NCI-H2227 (cell line): ENCODE measurements at regions not wholly inside any gene's neighbourhood (a gene's known extent, or its start where the extent isn't known, plus 50 kb on each side); places are given as distances from the start of the nearest gene placed in this dataset.
A peak's percentile ranks its signal among the peaks of the same experiment; 100 is the strongest.

Experiments
- DNase-seq: peaks from one replicate; lab custom pipeline; 2025; ENCODE audit not compliant: unreplicated experiment; lab: John Stamatoyannopoulos, UW

- no peak for DNase-seq
Measured at GRCh38 chr15:96390986-96391385, 60.5 kb downstream of the NR2F2 start.

- no peak for DNase-seq
Measured at GRCh38 chr15:96392380-96393208, 62.1 kb downstream of the NR2F2 start.

DNA sequence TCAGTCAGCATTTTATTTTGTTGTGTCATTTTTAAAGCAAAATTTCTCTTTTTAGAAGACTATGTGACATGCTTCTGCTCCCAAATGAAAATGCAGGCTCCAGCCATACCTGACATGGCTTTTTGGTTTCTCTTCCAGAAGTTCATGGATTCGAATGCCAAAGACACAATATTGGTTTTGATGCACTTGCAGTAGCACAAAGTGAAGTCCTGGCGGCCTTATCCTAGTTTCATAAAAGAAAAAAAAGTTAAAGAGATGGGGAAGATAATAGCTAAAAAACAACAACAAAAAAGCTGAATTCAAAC lies 62.7 kb downstream of the NR2F2 start:
- DNase-seq, result no peak

DNA sequence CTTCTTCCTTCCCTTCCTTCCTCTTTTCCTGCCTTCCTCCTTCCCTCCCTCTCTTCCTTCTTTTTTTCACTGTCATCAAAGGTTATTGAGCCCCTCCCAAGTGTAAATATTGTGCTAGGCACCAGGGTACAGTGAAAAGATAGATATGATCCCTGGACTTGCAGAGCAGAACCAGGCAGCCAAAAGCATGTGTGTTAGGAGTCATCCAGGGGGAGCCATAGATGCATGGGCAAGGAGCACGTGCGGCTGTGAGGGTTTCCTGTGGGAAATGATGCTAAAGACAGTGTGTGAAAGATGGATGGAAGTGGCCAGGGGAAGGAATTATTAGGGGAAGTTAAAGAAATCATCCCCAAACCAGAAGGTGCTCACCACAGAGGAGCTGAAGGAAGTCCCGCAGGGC lies 65.2 kb downstream of the NR2F2 start:
- DNase-seq, result no peak

DNA sequence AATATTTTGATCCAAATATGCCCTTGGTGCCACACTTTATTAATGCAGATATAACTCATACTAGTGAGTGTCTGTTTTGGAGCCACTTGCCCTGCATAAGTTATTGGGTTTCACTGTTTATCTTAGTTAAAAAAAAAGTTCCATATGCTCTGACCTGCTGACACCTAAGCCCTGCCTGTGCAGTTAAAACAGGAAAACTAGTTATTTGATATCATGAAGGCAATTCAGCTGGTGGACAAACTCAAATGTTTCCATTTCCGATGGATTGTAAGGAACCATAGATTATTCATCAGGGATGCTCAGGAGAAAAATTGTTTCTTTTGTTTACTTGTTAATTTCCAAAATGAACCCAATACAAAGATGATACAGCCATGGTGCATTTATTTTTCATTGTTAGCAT lies 68.3 kb downstream of the NR2F2 start:
- DNase-seq, result no peak

GRCh38 chr15:96402403-96402802 lies 71.9 kb downstream of the NR2F2 start:
- no peak for DNase-seq

DNA sequence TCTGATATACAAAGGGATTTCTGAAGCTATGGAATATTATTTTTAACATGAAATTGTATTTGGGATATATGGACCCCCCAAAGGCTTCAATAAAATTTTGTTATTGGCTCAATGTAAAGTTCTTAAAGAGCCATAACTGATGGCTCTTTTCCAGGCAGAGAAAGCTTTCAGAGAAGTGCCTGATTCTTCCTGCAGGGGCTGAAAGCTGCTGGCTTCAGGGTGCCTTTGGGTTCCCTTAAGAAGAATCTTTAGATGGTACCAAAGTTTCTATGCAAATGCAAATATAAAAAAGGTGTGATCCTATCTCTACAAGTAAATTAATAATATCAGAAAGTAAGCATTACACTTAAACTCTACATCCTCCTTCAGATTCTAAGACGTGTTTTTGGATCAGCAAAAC lies 72.6 kb downstream of the NR2F2 start:
- DNase-seq, result no peak

DNA sequence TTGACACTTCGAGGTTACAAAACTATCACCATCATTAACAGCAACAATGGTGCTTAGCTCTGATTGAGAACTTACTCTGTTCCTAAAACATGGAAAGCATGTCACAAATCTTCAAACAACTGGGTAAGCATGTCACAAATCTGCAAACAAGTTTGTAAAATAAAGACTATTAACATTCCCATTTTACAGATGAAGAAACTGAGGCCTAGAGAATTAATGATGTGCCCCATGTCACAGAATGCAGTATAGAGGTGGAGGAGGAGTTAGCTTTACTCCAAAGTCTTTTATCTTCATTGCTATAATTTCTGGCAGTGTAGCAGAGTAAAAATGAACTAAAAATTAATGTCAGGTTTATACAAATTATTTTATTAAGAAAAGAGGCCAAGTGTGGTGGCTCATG lies 73.4 kb downstream of the NR2F2 start:
- no peak for DNase-seq

- DNase-seq, result no peak
Measured at GRCh38 chr15:96404560-96404959, 74.1 kb downstream of the NR2F2 start.

DNA sequence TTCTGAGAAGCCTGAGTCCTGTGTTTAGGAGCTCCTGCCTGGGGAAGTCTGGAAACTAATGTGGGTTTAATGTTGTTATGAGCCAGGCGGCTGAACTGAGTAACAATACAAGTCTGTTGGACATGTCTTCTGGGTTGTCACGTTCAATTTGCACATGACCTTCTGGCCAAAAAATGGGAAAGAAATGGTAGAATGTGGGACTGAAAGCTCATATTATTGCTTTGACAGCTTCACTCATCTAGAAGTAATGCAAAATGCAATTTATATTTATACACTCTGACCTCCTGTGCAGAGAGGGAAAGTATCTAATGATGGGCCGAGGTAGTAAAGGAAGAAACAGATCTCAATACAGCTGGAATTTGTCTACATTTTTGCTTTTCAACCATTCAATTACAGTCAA lies 75.8 kb downstream of the NR2F2 start:
- DNase-seq, result no peak

GRCh38 chr15:96406701-96407100 lies 76.2 kb downstream of the NR2F2 start:
- DNase-seq, result no peak

GRCh38 chr15:96407482-96407881 lies 77.0 kb downstream of the NR2F2 start:
- no peak for DNase-seq

- no peak for DNase-seq
Measured at GRCh38 chr15:96408591-96409183, 78.2 kb downstream of the NR2F2 start.

- no peak for DNase-seq
Measured at GRCh38 chr15:96409215-96410138, 79.0 kb downstream of the NR2F2 start.

GRCh38 chr15:96410175-96411055 lies 79.9 kb downstream of the NR2F2 start:
- no peak for DNase-seq

GRCh38 chr15:96411056-96412031 lies 80.8 kb downstream of the NR2F2 start:
- DNase-seq, result no peak

- peak; percentile 76 for DNase-seq
Measured at GRCh38 chr15:96412045-96412905, 81.8 kb downstream of the NR2F2 start.

GRCh38 chr15:96412906-96413231 lies 82.4 kb downstream of the NR2F2 start:
- no peak for DNase-seq

- DNase-seq, result no peak
Measured at GRCh38 chr15:96413657-96414056, 83.2 kb downstream of the NR2F2 start.
